SK-N-MC (cell line): ENCODE measurements at regions not wholly inside any gene's neighbourhood (a gene's known extent, or its start where the extent isn't known, plus 50 kb on each side); places are given as distances from the start of the nearest gene placed in this dataset.

Source experiments
- DNase-seq: peaks from one replicate; pipeline ENCODE4 v3.0.0-alpha.2; 2011; ENCODE audit warnings: low read depth, low spot score
- H3K27ac ChIP-seq: fragments of 200-600 bp; sonication (generic); 2 replicates; pipeline ENCODE4 v1.5.1; 2016; ENCODE audit warnings: mixed run types
- H3K36me3 ChIP-seq: fragments of 200-600 bp; sonication (generic); 2 replicates; pipeline ENCODE4 v1.6.1; 2017; ENCODE audit warnings: antibody characterized with exemption, low read length, mixed read lengths; ENCODE audit not compliant: insufficient read depth
- H3K4me3 ChIP-seq: fragments of 200-600 bp; sonication (generic); 2 replicates; pipeline ENCODE4 v1.5.1; 2016
- H3K9ac ChIP-seq: fragments of 200-600 bp; sonication (generic); 2 replicates; pipeline ENCODE4 v1.8.0; 2017; ENCODE audit warnings: mixed run types, mixed read lengths; ENCODE audit not compliant: insufficient read length
- H3K9me3 ChIP-seq: fragments of 200-600 bp; sonication (generic); 2 replicates; pipeline ENCODE4 v1.6.1; 2017; ENCODE audit warnings: low read depth, mild to moderate bottlenecking, antibody characterized with exemption, low read length, moderate library complexity, mixed read lengths
- EZH2 ChIP-seq: fragments of 200-600 bp; sonication (generic); IDR thresholded peaks from one replicate; pipeline ENCODE4 v1.6.1; 2017; ENCODE audit warnings: antibody characterized with exemption
- FOXP2 ChIP-seq: optimal IDR thresholded peaks from 2 replicates; pipeline ENCODE3; 2011; ENCODE audit warnings: mild to moderate bottlenecking, moderate library complexity; ENCODE audit not compliant: insufficient read depth; ENCODE audit errors: extremely low read length, control extremely low read depth
- POLR2AphosphoS5 ChIP-seq: IDR thresholded peaks from 2 replicates; pipeline ENCODE4 v1.6.1; 2012; ENCODE audit warnings: mild to moderate bottlenecking, low read depth, low read length, borderline replicate concordance

GRCh38 chr3:20400281-20400680 is 214.3 kb upstream of the SGO1 start:
- DNase-seq, result no peak
- Histone ChIP-seq H3K27ac (no peak overlapping the region), H3K36me3 (no peaks in the 10 kb centered on the region), H3K9me3 (no peaks in the 10 kb centered on the region), H3K4me3 (no peak overlapping the region), H3K9ac (no peak overlapping the region)
- TF ChIP-seq EZH2, result no peak
- no peak for TF ChIP-seq FOXP2
- TF ChIP-seq POLR2AphosphoS5, result no peak

- DNase-seq, result no peak
- no peak overlapping the region for H3K27ac ChIP-seq
- no peak for TF ChIP-seq FOXP2
- no peak for TF ChIP-seq POLR2AphosphoS5
- TF ChIP-seq EZH2, result no peak
- no peak overlapping the region for H3K9ac ChIP-seq
- H3K36me3 ChIP-seq, result no peaks in the 10 kb centered on the region
- H3K4me3 ChIP-seq, result no peak overlapping the region
- H3K9me3 ChIP-seq, result no peaks in the 10 kb centered on the region
Measured at GRCh38 chr3:20396335-20396734, 210.3 kb upstream of the SGO1 start.

DNA sequence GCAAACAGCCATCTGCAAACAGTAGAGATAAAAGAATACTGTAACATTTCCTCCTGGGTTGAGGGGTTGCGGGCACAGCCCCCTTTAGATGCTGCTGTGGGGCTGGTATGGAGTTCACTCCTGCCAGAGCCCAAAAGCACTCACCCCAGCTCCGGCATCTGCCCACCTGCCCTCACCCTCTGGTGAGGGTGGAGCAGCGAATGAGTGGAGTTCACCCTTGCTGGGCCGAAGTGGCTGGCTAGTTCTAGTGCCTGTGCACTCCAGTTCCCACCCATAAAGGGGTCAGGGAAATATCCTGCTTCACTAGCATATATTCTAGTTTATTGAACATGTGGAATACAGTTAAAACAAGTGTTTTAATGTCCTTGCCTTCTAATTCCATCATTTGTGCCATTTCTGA is 209.7 kb upstream of the SGO1 start:
- Histone ChIP-seq H3K9ac (no peak overlapping the region), H3K36me3 (no peaks in the 10 kb centered on the region), H3K9me3 (no peaks in the 10 kb centered on the region), H3K4me3 (no peak overlapping the region), H3K27ac (no peak overlapping the region)
- TF ChIP-seq FOXP2 (no peak), POLR2AphosphoS5 (no peak), EZH2 (no peak)
- no peak for DNase-seq

- no peak overlapping the region for H3K9ac ChIP-seq
- no peak for DNase-seq
- H3K27ac ChIP-seq, result no peak overlapping the region
- H3K9me3 ChIP-seq, result no peaks in the 10 kb centered on the region
- H3K4me3 ChIP-seq, result no peak overlapping the region
- no peaks in the 10 kb centered on the region for H3K36me3 ChIP-seq
- TF ChIP-seq POLR2AphosphoS5, result no peak
- TF ChIP-seq FOXP2, result no peak
- TF ChIP-seq EZH2, result no peak
Measured at GRCh38 chr3:20394243-20394642, 208.2 kb upstream of the SGO1 start.

DNA sequence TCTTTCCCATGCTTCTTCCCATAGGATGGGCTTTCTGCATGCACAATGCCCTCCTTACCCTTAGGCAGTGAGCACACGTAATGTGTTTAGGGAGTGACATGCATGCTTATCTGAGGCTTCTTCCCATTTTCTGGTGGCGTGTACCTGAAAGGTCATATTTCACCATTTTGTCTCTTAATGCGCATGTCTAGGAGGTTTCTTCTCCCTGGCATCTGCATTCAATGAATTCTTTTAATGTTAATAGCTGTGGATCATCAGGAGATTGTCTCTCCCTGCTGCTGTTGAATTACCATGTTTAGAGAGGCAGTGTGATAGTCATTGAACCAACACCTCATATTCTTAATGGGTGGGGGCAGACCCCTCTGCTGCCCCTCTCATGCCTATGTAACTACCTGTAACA is 205.6 kb upstream of the SGO1 start:
- Histone ChIP-seq H3K9ac (no peak overlapping the region), H3K27ac (no peak overlapping the region), H3K4me3 (no peak overlapping the region), H3K36me3 (no peaks in the 10 kb centered on the region), H3K9me3 (no peaks in the 10 kb centered on the region)
- no peak for DNase-seq
- TF ChIP-seq POLR2AphosphoS5, result no peak

- H3K27ac ChIP-seq, result no peak overlapping the region
- no peak overlapping the region for H3K4me3 ChIP-seq
- TF ChIP-seq FOXP2 (no peak), EZH2 (no peak), POLR2AphosphoS5 (no peak)
- no peaks in the 10 kb centered on the region for H3K36me3 ChIP-seq
- H3K9ac ChIP-seq, result no peak overlapping the region
- H3K9me3 ChIP-seq, result no peaks in the 10 kb centered on the region
- DNase-seq, result no peak
Measured at GRCh38 chr3:20388971-20389370, 203.0 kb upstream of the SGO1 start.

GRCh38 chr3:20380295-20380694 is 194.3 kb upstream of the SGO1 start:
- no peak overlapping the region for H3K4me3 ChIP-seq
- TF ChIP-seq FOXP2, result no peak
- TF ChIP-seq EZH2, result no peak
- TF ChIP-seq POLR2AphosphoS5, result no peak
- H3K9me3 ChIP-seq, result no peaks in the 10 kb centered on the region
- no peak for DNase-seq
- no peaks in the 10 kb centered on the region for H3K36me3 ChIP-seq
- no peak overlapping the region for H3K27ac ChIP-seq
- H3K9ac ChIP-seq, result no peak overlapping the region

DNA sequence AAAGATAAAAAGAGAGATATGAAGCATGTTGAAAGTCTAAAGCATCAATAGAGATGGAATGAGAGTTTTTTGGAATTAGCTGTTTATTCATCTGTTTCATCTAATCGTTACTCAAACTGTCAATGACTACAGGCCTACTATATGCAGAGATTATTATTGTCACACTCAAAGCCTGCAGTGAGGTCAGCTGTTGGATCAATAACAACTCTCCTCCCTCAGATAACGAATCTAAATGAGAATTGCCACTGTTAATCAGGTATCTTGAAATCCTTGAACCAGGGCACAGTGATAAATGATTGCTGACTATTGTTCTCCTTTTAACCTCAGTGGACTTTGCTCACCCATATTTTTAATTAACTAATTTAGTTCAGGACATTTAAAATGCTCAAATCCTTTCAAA is 192.3 kb upstream of the SGO1 start:
- no peak overlapping the region for H3K4me3 ChIP-seq
- DNase-seq, result no peak
- TF ChIP-seq EZH2, result no peak
- H3K36me3 ChIP-seq, result no peaks in the 10 kb centered on the region
- no peaks in the 10 kb centered on the region for H3K9me3 ChIP-seq
- no peak overlapping the region for H3K9ac ChIP-seq
- no peak overlapping the region for H3K27ac ChIP-seq

- Histone ChIP-seq H3K9ac (no peak overlapping the region), H3K9me3 (no peaks in the 10 kb centered on the region), H3K36me3 (no peaks in the 10 kb centered on the region), H3K4me3 (no peak overlapping the region), H3K27ac (no peak overlapping the region)
- TF ChIP-seq POLR2AphosphoS5 (no peak), EZH2 (no peak), FOXP2 (no peak)
- no peak for DNase-seq
Measured at GRCh38 chr3:20376665-20377217, 190.7 kb upstream of the SGO1 start.
